GM12878 (cell line): ENCODE measurements at regions not wholly inside any gene's neighbourhood (a gene's known extent, or its start where the extent isn't known, plus 50 kb on each side); places are given as distances from the start of the nearest gene placed in this dataset.

Source experiments
- ATAC-seq: fragments of 200-7000 bp; cut with Tn5 transposase; 3 replicates; pipeline ENCODE4 v1.9.1; 2020; ENCODE audit warnings: mild to moderate bottlenecking, moderate library complexity
- BruUV-seq: library from RNA; stranded (reverse); fragments of 400-500 nt; replicated peaks from 2 replicates; lab custom pipeline; 2021; lab: Mats Ljungman, UMichigan
- CTCF ChIA-PET: fragments of 300-600 bp; sonication (Branson Sonifier 250); formaldehyde crosslinking; extraction: SDS; loops from one replicate; lab custom pipeline; 2021; ENCODE audit warnings: inconsistent platforms; lab: Yijun Ruan, JAX
- POLR2A ChIA-PET: fragments of 350-600 bp; formaldehyde crosslinking; extraction: SDS; loops from one replicate; lab custom pipeline; 2021; ENCODE audit warnings: inconsistent platforms; lab: Charles Lee
- RAD21 ChIA-PET: fragments of 300-600 bp; sonication (Branson Sonifier 250); formaldehyde crosslinking; loops from one replicate; lab custom pipeline; 2023; ENCODE audit warnings: antibody characterized with exemption; ENCODE audit not compliant: unreplicated experiment; lab: Charles Lee
- SMC1A ChIA-PET: fragments of 300-600 bp; sonication (Branson Sonifier 250); formaldehyde crosslinking; loops from one replicate; lab custom pipeline; 2023; ENCODE audit not compliant: unreplicated experiment, uncharacterized antibody; lab: Charles Lee
- DNase-seq: peaks from one replicate; pipeline ENCODE4 v3.0.0-alpha.2; 2011; ENCODE audit warnings: low read depth, low spot score
- FAIRE-seq: peaks from 3 replicates; lab custom pipeline; 2011; peaks lifted over from hg19 to GRCh38; lab: Jason Lieb, UNC
- H2AFZ ChIP-seq: 2 replicates; pipeline ENCODE4 v1.6.0; 2011; ENCODE audit warnings: low read depth, low read length, control low read depth; ENCODE audit not compliant: control insufficient read depth
- H3K27ac ChIP-seq: 2 replicates; pipeline ENCODE4 v1.5.1; 2011; ENCODE audit warnings: control low read depth; ENCODE audit not compliant: control insufficient read depth, insufficient read depth
- H3K27me3 ChIP-seq, 2 experiments: replicated peaks in 1 of 2; 2 replicates each; pipeline versions ENCODE4 v1.6.0 to v1.6.1; 2011; ENCODE audit warnings: low read length in 1 of 2; ENCODE audit not compliant: control insufficient read depth in 2 of 2, insufficient read depth in 2 of 2
- H3K36me3 ChIP-seq, 2 experiments: 2 replicates each; pipeline ENCODE4 v1.5.1; 2011; ENCODE audit warnings: low read length in 1 of 2; ENCODE audit not compliant: control insufficient read depth in 2 of 2, insufficient read depth in 2 of 2
- H3K4me1 ChIP-seq: 2 replicates; pipeline ENCODE4 v1.6.1; 2011; ENCODE audit warnings: mild to moderate bottlenecking, low read length, moderate library complexity, mixed read lengths; ENCODE audit not compliant: control insufficient read depth, insufficient read depth
- H3K4me2 ChIP-seq: 2 replicates; pipeline ENCODE4 v1.6.0; 2011; ENCODE audit warnings: control low read depth; ENCODE audit not compliant: control insufficient read depth, insufficient read depth
- H3K4me3 ChIP-seq: fragments of 200-600 bp; sonication (generic); 2 replicates; pipeline ENCODE4 v1.5.1; 2016
- H3K79me2 ChIP-seq: 2 replicates; pipeline ENCODE4 v1.6.0; 2011; ENCODE audit warnings: low read length; ENCODE audit not compliant: control insufficient read depth, insufficient read depth
- H3K9ac ChIP-seq: 2 replicates; pipeline ENCODE4 v1.8.0; 2011; ENCODE audit warnings: low read length, control low read depth, mixed read lengths; ENCODE audit not compliant: control insufficient read depth, insufficient read depth
- H3K9me3 ChIP-seq: replicated peaks from 3 replicates; pipeline ENCODE4 v1.5.1; 2011; ENCODE audit warnings: mild to moderate bottlenecking, low read length; ENCODE audit not compliant: control insufficient read depth, insufficient read depth
- H4K20me1 ChIP-seq: 2 replicates; pipeline ENCODE4 v1.6.0; 2011; ENCODE audit not compliant: control insufficient read depth, insufficient read depth
- CREM ChIP-seq: IDR thresholded peaks from 2 replicates; pipeline ENCODE4 v1.6.1; 2014; ENCODE audit warnings: antibody characterized with exemption, low read depth
- NR2C2 ChIP-seq: IDR thresholded peaks from 2 replicates; pipeline ENCODE4 v1.6.1; 2011; ENCODE audit warnings: borderline replicate concordance, low read depth; ENCODE audit not compliant: control insufficient read depth, insufficient read length
- POU2F2 ChIP-seq: IDR thresholded peaks from 3 replicates; pipeline ENCODE4 v1.6.1; 2011; ENCODE audit warnings: low read depth, mild to moderate bottlenecking, low read length, borderline replicate concordance
- ZBED1 ChIP-seq: IDR thresholded peaks from 2 replicates; pipeline ENCODE4 v1.6.1; 2016; ENCODE audit warnings: borderline replicate concordance
- in situ Hi-C: fragments of 300-500 bp; cut with MboI; formaldehyde crosslinking; loops from 9 replicates; pipeline ENCODE4 v1.14.3; 2018; ENCODE audit warnings: mixed read lengths
- intact Hi-C: fragments of 100-400 bp; cut with micrococcal nuclease; formaldehyde crosslinking; loops from one replicate; pipeline ENCODE4 v1.14.2; 2022; ENCODE audit not compliant: unreplicated experiment
- TF ChIP-seq, protein P1 (sequence below): fragments of 450-650 bp; IDR thresholded peaks from 2 replicates; pipeline ENCODE4 v1.6.1; 2016; ENCODE audit warnings: mild to moderate bottlenecking
- TF ChIP-seq, protein P2 (sequence below): fragments of 150-350 bp; IDR thresholded peaks from 2 replicates; pipeline ENCODE4 v1.6.1; 2016; ENCODE audit warnings: low read depth, low read length
- TF ChIP-seq, protein P3 (sequence below): fragments of 450-650 bp; conservative IDR thresholded peaks from 2 replicates; pipeline ENCODE4 v1.6.1; 2017; ENCODE audit warnings: mild to moderate bottlenecking, moderate library complexity
- TF ChIP-seq, protein P4 (sequence below): fragments of 450-650 bp; IDR thresholded peaks from 2 replicates; pipeline ENCODE4 v1.6.1; 2016; ENCODE audit warnings: mild to moderate bottlenecking
- TF ChIP-seq, protein P5 (sequence below): IDR thresholded peaks from 2 replicates; pipeline ENCODE4 v1.6.1; 2011; ENCODE audit warnings: low read depth, low read length, improper control_type of control experiment, borderline replicate concordance

DNA sequence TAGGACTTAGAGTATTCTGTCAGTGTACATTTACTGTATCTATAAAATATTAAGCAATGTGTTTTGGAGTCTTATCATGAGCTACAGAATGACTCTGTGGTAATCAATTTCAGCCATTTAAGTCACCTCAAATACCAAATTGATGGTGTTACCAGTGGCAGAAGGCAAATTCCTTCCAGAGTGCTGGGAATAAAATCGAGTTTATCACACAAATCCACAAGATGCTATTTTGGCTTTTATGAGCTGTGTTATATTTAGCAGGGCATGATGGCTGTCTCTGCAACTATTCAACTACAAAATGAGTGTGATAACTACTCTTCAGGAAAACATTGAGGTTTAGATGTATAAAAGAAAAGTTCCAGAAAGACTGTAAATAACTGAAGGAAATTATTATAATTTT lies 78.2 kb downstream of the AREG start (continued):
- TF ChIP-seq, protein P1, sequence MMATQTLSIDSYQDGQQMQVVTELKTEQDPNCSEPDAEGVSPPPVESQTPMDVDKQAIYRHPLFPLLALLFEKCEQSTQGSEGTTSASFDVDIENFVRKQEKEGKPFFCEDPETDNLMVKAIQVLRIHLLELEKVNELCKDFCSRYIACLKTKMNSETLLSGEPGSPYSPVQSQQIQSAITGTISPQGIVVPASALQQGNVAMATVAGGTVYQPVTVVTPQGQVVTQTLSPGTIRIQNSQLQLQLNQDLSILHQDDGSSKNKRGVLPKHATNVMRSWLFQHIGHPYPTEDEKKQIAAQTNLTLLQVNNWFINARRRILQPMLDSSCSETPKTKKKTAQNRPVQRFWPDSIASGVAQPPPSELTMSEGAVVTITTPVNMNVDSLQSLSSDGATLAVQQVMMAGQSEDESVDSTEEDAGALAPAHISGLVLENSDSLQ = no peak
- no peak for TF ChIP-seq ZBED1

DNA sequence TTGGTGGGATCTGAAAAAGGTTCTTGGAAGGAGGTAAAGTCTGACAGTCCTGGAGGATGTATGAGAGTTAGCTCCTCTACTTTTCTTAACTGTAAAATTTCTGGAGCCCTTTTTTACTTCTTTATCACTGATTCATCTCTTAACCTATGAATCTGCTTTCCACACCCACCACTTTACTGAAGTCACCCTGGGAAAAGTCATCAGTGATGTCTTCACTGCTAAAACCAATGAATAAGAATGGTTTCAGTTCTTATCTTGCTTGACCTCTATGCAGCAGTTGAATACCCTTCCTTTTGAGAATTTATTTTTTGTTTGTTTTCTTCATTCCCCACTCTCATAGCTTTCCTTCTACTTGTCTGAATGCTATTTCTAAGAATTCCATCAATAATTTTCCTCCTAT lies 80.0 kb downstream of the AREG start:
- no TSS peak for BruUV-seq
- no peak for ATAC-seq
- no peak for DNase-seq
- no peak overlapping the region for H3K4me3 ChIP-seq
- in situ Hi-C loops = no loop called here
- H3K9me3 ChIP-seq = no peaks in the 10 kb centered on the region
- no peaks in the 10 kb centered on the region for H3K79me2 ChIP-seq
- ChIA-PET SMC1A (interaction anchor here (1.3 kb wide), 1 partner anchor 148 kb away, joined by 3 read pairs; no protein-coding TSS in a partner anchor), CTCF (no interaction called here), RAD21 (no interaction called here)
- no peak overlapping the region for H3K4me2 ChIP-seq
- H3K9ac ChIP-seq = no peak overlapping the region
- no peaks in the 10 kb centered on the region for H3K36me3 ChIP-seq
- intact Hi-C loops = no loop called here
- no peak overlapping the region for H3K27ac ChIP-seq
- H3K27me3 ChIP-seq = no peaks in the 10 kb centered on the region
- TF ChIP-seq, protein P2, sequence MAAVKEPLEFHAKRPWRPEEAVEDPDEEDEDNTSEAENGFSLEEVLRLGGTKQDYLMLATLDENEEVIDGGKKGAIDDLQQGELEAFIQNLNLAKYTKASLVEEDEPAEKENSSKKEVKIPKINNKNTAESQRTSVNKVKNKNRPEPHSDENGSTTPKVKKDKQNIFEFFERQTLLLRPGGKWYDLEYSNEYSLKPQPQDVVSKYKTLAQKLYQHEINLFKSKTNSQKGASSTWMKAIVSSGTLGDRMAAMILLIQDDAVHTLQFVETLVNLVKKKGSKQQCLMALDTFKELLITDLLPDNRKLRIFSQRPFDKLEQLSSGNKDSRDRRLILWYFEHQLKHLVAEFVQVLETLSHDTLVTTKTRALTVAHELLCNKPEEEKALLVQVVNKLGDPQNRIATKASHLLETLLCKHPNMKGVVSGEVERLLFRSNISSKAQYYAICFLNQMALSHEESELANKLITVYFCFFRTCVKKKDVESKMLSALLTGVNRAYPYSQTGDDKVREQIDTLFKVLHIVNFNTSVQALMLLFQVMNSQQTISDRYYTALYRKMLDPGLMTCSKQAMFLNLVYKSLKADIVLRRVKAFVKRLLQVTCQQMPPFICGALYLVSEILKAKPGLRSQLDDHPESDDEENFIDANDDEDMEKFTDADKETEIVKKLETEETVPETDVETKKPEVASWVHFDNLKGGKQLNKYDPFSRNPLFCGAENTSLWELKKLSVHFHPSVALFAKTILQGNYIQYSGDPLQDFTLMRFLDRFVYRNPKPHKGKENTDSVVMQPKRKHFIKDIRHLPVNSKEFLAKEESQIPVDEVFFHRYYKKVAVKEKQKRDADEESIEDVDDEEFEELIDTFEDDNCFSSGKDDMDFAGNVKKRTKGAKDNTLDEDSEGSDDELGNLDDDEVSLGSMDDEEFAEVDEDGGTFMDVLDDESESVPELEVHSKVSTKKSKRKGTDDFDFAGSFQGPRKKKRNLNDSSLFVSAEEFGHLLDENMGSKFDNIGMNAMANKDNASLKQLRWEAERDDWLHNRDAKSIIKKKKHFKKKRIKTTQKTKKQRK = no peak
- TF ChIP-seq, protein P3, sequence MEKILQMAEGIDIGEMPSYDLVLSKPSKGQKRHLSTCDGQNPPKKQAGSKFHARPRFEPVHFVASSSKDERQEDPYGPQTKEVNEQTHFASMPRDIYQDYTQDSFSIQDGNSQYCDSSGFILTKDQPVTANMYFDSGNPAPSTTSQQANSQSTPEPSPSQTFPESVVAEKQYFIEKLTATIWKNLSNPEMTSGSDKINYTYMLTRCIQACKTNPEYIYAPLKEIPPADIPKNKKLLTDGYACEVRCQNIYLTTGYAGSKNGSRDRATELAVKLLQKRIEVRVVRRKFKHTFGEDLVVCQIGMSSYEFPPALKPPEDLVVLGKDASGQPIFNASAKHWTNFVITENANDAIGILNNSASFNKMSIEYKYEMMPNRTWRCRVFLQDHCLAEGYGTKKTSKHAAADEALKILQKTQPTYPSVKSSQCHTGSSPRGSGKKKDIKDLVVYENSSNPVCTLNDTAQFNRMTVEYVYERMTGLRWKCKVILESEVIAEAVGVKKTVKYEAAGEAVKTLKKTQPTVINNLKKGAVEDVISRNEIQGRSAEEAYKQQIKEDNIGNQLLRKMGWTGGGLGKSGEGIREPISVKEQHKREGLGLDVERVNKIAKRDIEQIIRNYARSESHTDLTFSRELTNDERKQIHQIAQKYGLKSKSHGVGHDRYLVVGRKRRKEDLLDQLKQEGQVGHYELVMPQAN = no peak
- TF ChIP-seq CREM = no peak
- TF ChIP-seq, protein P4, sequence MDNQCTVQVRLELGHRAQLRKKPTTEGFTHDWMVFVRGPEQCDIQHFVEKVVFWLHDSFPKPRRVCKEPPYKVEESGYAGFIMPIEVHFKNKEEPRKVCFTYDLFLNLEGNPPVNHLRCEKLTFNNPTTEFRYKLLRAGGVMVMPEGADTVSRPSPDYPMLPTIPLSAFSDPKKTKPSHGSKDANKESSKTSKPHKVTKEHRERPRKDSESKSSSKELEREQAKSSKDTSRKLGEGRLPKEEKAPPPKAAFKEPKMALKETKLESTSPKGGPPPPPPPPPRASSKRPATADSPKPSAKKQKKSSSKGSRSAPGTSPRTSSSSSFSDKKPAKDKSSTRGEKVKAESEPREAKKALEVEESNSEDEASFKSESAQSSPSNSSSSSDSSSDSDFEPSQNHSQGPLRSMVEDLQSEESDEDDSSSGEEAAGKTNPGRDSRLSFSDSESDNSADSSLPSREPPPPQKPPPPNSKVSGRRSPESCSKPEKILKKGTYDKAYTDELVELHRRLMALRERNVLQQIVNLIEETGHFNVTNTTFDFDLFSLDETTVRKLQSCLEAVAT = no peak
- no peak for TF ChIP-seq POU2F2
- TF ChIP-seq, protein P5, sequence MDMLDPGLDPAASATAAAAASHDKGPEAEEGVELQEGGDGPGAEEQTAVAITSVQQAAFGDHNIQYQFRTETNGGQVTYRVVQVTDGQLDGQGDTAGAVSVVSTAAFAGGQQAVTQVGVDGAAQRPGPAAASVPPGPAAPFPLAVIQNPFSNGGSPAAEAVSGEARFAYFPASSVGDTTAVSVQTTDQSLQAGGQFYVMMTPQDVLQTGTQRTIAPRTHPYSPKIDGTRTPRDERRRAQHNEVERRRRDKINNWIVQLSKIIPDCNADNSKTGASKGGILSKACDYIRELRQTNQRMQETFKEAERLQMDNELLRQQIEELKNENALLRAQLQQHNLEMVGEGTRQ = no peak
- no peak for TF ChIP-seq NR2C2
- TF ChIP-seq, all 136 proteins: peak for 0
- FAIRE-seq = no peak
- H4K20me1 ChIP-seq = no peaks in the 10 kb centered on the region
- no peaks in the 10 kb centered on the region for H3K4me1 ChIP-seq
- POLR2A ChIA-PET = no interaction called here
- H2AFZ ChIP-seq = no peak overlapping the region
